ENCODE measurements at regions not wholly inside any gene's neighbourhood (a gene's known extent, or its start where the extent isn't known, plus 50 kb on each side); places are given as distances from the start of the nearest gene placed in this dataset.

GRCh38 chr6:40131675-40132074, 197.4 kb upstream of the MOCS1 start:
- TF ChIP-seq CTCF (IDR thresholded peaks at IDR 0.05; ENCODE audit: low read depth, low read length) (no peak), EZH2phosphoT487 (IDR thresholded peaks at IDR 0.05; ENCODE audit: low read depth) (no peak)
